ENCODE measurements at regions not wholly inside any gene's neighbourhood (a gene's known extent, or its start where the extent isn't known, plus 50 kb on each side); places are given as distances from the start of the nearest gene placed in this dataset.

DNA sequence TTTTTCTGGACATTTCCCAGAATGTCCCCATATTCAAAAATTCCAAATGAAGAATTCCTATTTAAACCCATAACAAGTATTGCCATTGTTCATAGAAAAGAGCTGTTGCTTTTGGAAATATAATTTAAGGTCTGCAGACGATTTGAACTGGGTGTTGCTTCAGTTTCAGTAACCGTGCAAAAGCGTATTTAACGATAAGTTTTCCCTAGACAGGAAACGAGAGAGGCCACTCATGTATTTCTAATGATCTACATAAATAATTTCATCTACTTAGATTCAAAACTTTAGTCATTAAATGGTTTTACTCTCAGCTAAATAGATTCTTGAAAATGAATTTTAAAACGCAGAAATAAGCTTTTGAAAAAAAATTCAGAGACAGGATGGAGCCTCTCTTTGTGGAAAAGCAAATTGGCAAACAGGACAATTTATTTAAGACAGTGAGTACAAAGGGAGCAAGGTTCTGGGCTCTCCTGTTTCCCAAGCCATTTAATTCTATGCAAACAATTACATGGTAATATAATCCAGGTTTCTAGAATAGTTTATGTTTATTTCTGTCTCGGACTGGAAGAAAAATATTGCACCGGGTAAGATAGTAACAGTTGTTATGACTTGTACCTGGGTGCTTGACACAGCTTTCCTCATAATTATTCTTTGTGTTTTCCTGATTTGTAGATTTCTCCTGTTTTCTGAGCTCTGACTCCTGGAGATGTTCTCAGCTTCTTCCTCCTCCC, 263.0 kb downstream of the BAMBI start:
- TF ChIP-seq POLR2AphosphoS5 (IDR thresholded peaks at IDR 0.05; ENCODE audit: insufficient read depth in 1 of 2, low read depth in 1 of 2) (no peak), POLR2A (IDR thresholded peaks at IDR 0.05) (no peak)
